HG02840 (cell line): ENCODE measurements at regions not wholly inside any gene's neighbourhood (a gene's known extent, or its start where the extent isn't known, plus 50 kb on each side); places are given as distances from the start of the nearest gene placed in this dataset.

Experiments
- ATAC-seq: cut with Tn5 transposase; IDR thresholded peaks from one replicate; pipeline ENCODE4 v1.9.1; 2021; ENCODE audit warnings: mild to moderate bottlenecking, moderate library complexity, moderate number of reproducible peaks; ENCODE audit not compliant: unreplicated experiment, low FRiP score

GRCh38 chr2:18395555-18395954 lies 164.9 kb downstream of the RDH14 start:
- ATAC-seq, result no peak

DNA sequence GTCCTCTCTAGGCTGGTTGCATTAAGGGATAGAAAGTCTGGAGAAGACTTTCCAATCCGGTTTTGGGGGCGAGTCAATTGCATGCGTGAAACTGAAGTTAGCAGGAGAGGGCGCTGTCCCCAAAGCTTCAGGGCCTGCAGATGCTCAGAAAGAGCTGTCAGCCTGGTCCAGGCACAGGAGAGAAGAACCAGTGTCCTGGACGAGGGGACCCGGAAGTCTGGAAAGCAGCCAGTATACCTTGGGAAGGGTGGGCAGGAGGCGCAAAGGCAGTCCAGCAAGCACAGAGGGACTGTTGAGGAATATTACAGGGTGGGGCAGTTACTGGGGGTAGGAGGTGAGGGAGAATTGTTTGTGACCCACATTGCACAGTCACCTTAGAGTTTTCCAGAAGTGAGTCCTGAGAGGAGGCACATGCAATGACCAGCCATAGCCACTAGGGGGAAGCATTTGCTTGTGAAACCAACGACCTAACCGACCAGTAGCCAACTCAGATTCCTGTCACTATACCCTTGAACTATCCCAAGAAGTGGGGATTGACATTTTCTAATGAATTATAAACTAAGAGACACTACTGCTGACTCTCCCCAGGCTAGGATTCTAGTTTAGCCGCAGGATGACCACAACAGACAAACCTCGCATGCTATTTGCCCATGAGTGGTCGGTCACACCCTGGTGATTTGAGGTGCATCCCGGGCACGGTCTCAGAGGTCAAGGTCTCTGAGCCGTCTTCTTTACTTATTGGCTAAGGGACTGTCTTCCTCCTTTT lies 172.8 kb downstream of the RDH14 start:
- peak; percentile 67 for ATAC-seq

DNA sequence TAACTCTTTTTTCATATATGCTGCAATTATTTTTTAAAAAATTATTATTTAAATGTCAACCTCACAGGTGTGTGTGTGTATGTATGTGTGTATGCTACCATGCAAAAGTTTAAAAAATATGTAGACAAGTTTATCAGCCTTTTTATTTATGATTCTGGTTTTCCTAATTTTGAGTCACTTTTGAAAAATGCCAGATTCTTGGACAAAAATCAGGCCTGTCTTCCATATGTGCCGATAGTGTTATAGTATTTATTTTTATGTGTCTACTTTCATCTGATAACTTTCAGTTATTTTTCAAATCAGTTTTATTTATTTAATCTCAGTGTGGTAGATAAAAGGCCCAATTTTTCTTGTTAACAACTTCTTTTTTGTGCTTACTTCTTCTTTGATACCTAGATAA lies 176.2 kb downstream of the RDH14 start:
- no peak for ATAC-seq

DNA sequence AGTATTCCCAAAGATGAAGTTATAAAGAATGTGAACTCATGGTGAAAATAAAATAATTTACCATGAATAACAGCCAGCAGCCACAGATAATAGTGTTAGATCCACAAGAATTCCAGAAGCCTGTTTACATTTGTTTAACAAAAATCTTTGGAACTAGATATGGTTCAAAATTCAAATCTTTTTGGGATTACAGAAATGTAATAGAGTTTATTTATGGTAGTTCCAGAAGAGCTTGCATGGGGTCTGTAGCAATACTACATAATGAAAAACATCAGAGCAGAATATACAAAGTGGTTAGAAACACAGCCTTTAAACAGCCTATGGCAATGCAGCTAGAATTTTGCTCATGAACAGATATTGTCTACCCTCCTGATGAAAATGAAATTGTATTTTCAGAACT lies 179.1 kb downstream of the RDH14 start:
- ATAC-seq, result no peak

DNA sequence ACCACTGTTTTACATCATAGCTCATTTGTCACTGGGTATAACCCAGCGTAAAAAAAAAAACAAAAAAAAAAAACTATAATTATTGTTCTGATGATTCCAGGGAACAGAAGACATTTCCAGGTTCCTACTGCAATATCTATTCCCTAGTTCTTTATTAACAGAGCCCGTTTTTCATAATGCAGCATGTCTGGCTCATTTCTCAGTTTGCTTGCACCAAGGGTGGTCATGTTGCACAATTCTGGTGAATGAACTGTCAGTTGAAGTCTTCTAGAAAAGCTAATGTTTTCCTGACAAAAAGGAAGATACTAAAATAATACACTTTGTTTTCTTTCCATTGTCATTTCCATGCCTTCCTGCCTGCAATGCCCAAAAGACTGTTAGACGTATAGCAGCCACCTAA lies 180.1 kb downstream of the RDH14 start:
- no peak for ATAC-seq

DNA sequence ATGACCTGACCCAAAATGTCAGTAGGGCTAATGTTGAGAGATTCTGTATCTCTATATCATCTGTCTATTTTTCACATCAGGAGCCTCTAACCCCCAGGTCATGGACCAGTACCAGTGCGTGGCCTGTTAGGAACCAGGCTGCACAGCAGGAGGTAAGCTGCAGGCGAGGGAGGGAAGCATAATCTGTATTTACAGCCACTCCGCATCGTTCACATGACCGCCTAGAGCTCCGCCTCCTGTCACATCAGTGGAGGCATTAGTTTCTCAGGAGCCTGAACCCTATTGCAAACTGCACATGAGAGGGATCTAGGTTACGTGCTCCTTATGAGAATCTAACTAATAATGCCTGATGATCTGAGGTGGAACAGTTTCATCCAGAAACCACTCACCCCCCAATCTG lies 180.6 kb downstream of the RDH14 start:
- ATAC-seq, result no peak

DNA sequence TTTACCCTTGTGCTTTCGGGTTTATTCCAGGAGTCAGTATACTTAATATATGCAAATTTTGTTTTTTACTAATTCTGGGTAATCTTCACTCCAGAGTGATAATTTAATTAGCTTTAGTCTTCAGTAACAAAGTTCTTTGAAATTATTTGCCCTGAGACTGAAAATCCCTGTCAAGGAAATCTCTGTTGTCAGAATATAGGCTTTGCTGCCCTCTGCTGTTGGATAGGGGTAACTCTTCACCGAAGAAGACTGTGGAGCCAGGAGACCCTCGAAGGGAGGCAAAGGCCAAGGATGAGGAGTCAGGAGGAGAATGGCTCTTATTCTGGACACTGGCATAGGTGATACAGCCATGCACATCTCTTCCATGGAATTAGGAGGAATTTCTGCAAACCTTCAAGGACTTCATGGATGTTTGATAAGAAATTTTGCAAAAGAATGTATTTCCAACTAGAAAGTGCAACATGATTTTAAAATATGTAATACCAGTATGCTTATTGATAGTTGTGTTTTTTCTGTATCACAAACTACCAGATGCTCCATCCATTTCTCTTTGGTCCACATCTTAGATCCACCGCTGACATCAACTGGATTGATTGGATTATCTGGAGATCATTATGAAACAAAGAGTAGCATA lies 182.3 kb downstream of the RDH14 start:
- no peak for ATAC-seq

DNA sequence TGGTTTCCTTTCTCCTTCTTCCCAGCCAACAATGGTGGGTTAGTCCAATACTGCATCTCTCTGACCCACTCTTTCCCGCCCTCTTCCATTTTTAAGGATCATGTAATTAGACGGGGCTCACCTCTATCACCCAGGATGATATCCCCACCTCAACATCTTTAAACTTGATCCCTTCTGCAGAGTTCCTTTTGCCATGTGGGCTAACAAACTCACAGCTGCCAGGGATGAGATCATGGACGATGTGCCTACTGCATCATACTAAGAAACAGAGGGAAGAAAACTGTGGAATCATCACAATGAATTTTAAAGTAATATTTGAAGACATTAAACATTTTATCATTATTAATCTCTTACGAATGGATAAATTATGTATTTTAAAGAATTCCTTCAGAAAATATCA lies 183.5 kb downstream of the RDH14 start:
- ATAC-seq, result no peak

DNA sequence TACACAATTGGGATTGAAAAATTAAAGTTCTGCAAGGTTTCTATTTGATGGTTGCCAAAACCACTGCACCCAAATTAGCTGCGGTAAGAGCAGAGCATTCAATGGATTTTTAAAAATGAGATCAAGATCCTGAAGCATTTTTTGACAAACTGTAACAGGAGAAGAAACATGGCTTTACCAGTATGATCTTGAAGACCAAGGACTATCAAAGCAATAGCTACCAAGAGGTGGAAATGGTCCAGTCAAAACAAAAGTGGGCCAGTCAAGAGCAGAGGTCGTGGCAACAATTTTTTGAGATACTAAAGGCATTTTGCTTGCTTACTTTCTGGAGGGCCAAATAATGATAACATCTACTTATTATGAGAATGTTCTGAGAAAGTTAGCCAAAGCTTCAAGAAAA lies 186.8 kb downstream of the RDH14 start:
- ATAC-seq, result no peak

DNA sequence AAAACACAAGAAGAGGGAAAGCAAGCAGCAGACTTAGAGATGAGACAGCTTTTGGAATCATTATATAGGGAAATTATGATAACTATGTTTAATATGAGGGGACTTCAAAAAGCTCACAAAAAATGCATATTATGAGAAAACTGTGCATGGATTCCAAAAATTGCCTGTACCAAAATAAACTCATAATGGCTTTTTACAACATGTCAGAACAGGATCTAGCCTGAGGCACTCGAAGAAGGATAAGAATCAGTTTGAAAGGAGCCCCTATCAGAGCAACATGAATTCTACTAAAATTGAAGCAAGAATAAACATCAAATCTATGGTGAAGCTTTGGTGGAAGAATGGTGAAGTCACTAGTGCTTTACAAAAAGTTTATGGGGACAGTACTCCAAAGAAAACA lies 187.4 kb downstream of the RDH14 start:
- no peak for ATAC-seq

GRCh38 chr2:18372641-18373040 lies 187.8 kb downstream of the RDH14 start:
- no peak for ATAC-seq

- ATAC-seq, result no peak
These were observed 190.7 kb downstream of the RDH14 start for GRCh38 chr2:18369760-18370159.

GRCh38 chr2:18368008-18368407 lies 192.4 kb downstream of the RDH14 start:
- ATAC-seq, result no peak

DNA sequence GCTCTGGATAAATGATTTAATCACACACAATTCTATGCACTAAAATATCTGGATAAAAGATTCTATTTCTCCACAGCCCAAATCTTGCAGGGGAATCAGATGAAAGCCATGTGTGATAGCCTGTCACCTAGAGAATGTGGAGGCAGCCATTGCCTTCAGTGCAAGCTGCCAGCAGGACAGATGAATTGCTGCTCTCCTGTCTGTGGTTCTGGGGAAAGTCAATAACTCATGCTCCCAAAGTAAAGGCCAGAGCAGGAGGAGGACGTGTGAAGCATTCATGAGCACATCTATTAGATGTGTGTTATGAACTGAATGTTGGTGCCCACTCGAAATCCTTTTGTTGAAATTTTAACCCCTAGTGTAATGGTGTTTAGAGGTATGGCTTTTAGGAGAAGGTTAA lies 195.1 kb downstream of the RDH14 start:
- no peak for ATAC-seq

DNA sequence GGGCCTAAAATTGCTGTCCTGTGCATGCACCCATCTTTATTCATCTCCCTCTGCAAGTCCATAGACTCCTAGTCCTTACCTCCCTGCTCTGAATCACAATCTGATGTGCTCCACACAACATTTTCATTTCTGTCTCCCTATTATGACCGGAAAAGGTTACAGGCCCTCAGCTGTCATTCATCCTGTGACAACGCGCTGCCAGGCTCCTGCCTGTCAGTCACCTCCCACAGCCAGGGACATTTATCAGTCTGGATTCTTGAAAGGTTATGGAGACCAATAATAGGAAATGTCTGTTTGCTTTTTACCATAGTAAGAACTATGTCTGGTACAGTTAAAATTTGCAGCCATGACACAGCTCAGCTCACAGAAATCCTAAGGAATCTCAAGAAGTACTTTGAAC lies 197.1 kb downstream of the RDH14 start:
- no peak for ATAC-seq

DNA sequence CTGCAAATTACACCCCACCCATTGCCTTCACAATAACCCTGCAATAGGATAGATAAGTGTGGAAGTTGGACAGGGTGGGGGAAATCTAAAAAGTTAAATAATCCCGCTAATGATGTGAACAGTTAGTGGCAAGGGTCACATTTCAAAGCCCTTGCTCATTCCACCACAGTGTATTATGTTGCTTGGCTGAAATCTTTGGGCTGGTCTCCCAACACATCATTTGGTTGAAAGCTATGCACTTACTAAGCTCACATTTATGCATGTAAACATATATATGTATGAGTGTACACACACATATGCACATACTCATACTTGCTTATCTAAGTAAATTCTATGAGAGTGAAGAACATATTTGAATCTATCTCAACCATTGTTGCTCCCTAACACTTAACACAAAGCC lies 197.8 kb downstream of the RDH14 start:
- no peak for ATAC-seq

GRCh38 chr2:18357537-18357936 lies 202.9 kb downstream of the RDH14 start:
- ATAC-seq, result no peak

DNA sequence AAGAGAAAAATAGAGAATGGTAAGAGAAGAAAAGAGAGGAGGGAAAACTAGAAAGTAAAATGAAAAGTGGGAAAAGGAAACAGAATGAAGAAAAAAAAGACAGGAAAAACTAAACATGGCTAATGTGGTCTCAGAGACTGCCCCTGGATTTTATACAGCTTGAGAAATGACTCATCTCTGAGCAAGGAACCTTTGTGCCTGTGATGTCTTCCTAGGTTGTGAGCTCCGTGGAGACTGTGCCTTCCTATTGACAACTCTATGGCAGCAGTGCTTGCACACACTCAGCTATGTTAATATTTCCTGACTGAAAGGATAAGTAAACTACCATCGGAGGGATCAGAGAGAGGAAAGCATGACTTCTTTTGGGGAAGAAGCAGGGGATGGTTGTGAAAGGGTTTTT lies 203.8 kb downstream of the RDH14 start:
- no peak for ATAC-seq

DNA sequence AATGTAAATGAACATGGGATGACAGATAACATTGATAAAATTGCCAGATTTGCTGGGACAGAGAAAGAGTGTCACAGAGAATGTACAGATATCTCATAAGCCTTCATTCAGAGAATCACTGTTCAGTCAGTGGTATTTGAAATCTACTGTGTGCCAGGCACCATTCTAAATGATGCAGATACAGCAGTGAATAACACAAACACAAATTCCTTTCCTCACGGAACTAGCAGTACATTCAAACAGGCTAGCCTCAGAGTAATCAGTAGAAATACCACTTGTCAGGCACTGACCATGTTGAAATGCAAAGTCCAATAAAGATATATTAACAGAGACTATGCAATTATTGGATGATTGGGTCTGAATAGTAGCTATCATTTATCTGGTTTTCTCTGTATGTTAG lies 211.0 kb downstream of the RDH14 start:
- no peak for ATAC-seq

- no peak for ATAC-seq
These were observed 213.6 kb downstream of the RDH14 start for GRCh38 chr2:18346874-18347273.

- ATAC-seq, result no peak
These were observed 214.1 kb downstream of the RDH14 start for GRCh38 chr2:18346344-18346743.

GRCh38 chr2:18345848-18346247 lies 214.6 kb downstream of the RDH14 start:
- no peak for ATAC-seq
